H1 (cell line): ENCODE measurements at regions not wholly inside any gene's neighbourhood (a gene's known extent, or its start where the extent isn't known, plus 50 kb on each side); places are given as distances from the start of the nearest gene placed in this dataset.

ENCODE experiments used
- ASH2L ChIP-seq: fragments of 200-600, 300-600 bp; sonication (generic); IDR thresholded peaks from one replicate; pipeline ENCODE4 v1.7.1; 2017; ENCODE audit warnings: low read length
- ATF2 ChIP-seq: IDR thresholded peaks from 2 replicates; pipeline ENCODE4 v1.6.1; 2012; ENCODE audit warnings: low read length, inconsistent platforms
- BACH1 ChIP-seq: IDR thresholded peaks from 2 replicates; pipeline ENCODE4 v1.6.1; 2012; ENCODE audit warnings: low read length, improper control_type of control experiment
- KDM1A ChIP-seq: fragments of 200-600, 300-600 bp; sonication (generic); IDR thresholded peaks from 2 replicates; pipeline ENCODE4 v1.7.1; 2016; ENCODE audit warnings: mild to moderate bottlenecking, low read length, borderline replicate concordance
- MAFK ChIP-seq: IDR thresholded peaks from 2 replicates; pipeline ENCODE4 v1.6.1; 2012; ENCODE audit warnings: low read depth, mild to moderate bottlenecking, improper control_type of control experiment, low read length
- POLR2AphosphoS5 ChIP-seq: IDR thresholded peaks from 2 replicates; pipeline ENCODE4 v1.6.1; 2011; ENCODE audit warnings: low read depth, low read length
- RAD21 ChIP-seq, 2 experiments: IDR thresholded peaks in 1 of 2; conservative IDR thresholded peaks in 1 of 2; 2 replicates each; pipeline ENCODE4 v1.6.1; 2011; ENCODE audit warnings: low read depth in 2 of 2, low read length in 2 of 2, improper control_type of control experiment in 1 of 2, inconsistent platforms in 1 of 2, mild to moderate bottlenecking in 1 of 2, moderate library complexity in 1 of 2
- RBBP5 ChIP-seq: IDR thresholded peaks from 2 replicates; pipeline ENCODE4 v1.7.1; 2012; ENCODE audit warnings: low read depth, mild to moderate bottlenecking, inconsistent platforms, low read length, moderate library complexity, borderline replicate concordance
- SRF ChIP-seq: IDR thresholded peaks from 2 replicates; pipeline ENCODE4 v1.6.1; 2011; ENCODE audit warnings: mild to moderate bottlenecking, low read depth, low read length, moderate library complexity

GRCh38 chr1:230581446-230582079, 60.7 kb upstream of the COG2 start (continued):
- TF ChIP-seq ATF2 (no peak), KDM1A (peak; percentile 53; the same call in 1 of the 2 replicates), MAFK (no peak), POLR2AphosphoS5 (no peak), BACH1 (no peak), ASH2L (peak; percentile 22), RAD21 (IDR thresholded peaks at IDR 0.05 in 1 of 2, conservative IDR thresholded peaks at IDR 0.05 in 1 of 2; ENCODE audit: low read depth in 2 of 2, low read length in 2 of 2) (peak; percentile 70 to 75), RBBP5 (no peak), SRF (no peak)
- TF ChIP-seq, all 59 proteins: peak for 5
